ENCODE measurements at regions not wholly inside any gene's neighbourhood (a gene's known extent, or its start where the extent isn't known, plus 50 kb on each side); places are given as distances from the start of the nearest gene placed in this dataset.

- TF ChIP-seq ZNF512 (CRISPR knock-in tag; IDR thresholded peaks at IDR 0.05; ENCODE audit: borderline replicate concordance) (no peak), USF2 (CRISPR knock-in tag; IDR thresholded peaks at IDR 0.05) (no peak), PRDM15 (CRISPR knock-in tag; IDR thresholded peaks at IDR 0.05) (no peak), ZNF396 (CRISPR knock-in tag; IDR thresholded peaks at IDR 0.05; ENCODE audit: borderline replicate concordance) (no peak), ARID4B (CRISPR knock-in tag; IDR thresholded peaks at IDR 0.05; ENCODE audit: borderline replicate concordance) (no peak), OVOL2 (CRISPR knock-in tag; IDR thresholded peaks at IDR 0.05; ENCODE audit: borderline replicate concordance) (no peak), ESRRA (CRISPR knock-in tag; IDR thresholded peaks at IDR 0.05; ENCODE audit: borderline replicate concordance) (no peak), ZNF416 (CRISPR knock-in tag; IDR thresholded peaks at IDR 0.05) (no peak), MLX (CRISPR knock-in tag; IDR thresholded peaks at IDR 0.05) (no peak), CREM (CRISPR knock-in tag; IDR thresholded peaks at IDR 0.05) (no peak), FOXP1 (CRISPR knock-in tag; IDR thresholded peaks at IDR 0.05; ENCODE audit: borderline replicate concordance) (no peak), ATF3 (CRISPR knock-in tag; conservative IDR thresholded peaks at IDR 0.05) (no peak)
Observed at GRCh38 chr17:13727441-13728171, 125.9 kb upstream of the HS3ST3A1 start (continued).

- H3K27me3 Mint-ChIP-seq (ENCODE audit: low read depth) = no peaks in the 10 kb centered on the region; the same call in none of the 2 replicates
- ATAC-seq (no peak), DNase-seq (ENCODE audit: low spot score) (no peak)
- H3K9me3 Mint-ChIP-seq = peaks cover 45% of the 10 kb centered on the region
- no peak overlapping the region for H3K27ac Mint-ChIP-seq
- H3K4me1 Mint-ChIP-seq = no peaks in the 10 kb centered on the region
- no peak overlapping the region for H3K4me3 Mint-ChIP-seq
- CTCF ChIA-PET = no interaction called here
- peaks cover 20% of the 10 kb centered on the region for H3K36me3 Mint-ChIP-seq
- POLR2A ChIA-PET = no interaction called here
- TF ChIP-seq ATF6 (CRISPR knock-in tag; IDR thresholded peaks at IDR 0.05) (no peak), FOXP1 (CRISPR knock-in tag; IDR thresholded peaks at IDR 0.05; ENCODE audit: borderline replicate concordance) (no peak), ZNF263 (CRISPR knock-in tag; IDR thresholded peaks at IDR 0.05; ENCODE audit: low read depth) (no peak), ELF4 (CRISPR knock-in tag; IDR thresholded peaks at IDR 0.05; ENCODE audit: low read depth) (no peak), CTCF (IDR thresholded peaks at IDR 0.05) (no peak), JUN (CRISPR knock-in tag; IDR thresholded peaks at IDR 0.05) (no peak), ZBTB43 (CRISPR knock-in tag; IDR thresholded peaks at IDR 0.05) (no peak)
Observed at GRCh38 chr17:13728781-13729180, 127.1 kb upstream of the HS3ST3A1 start.

Data from WTC11 (cell line).